Thoracic aorta (tissue), 2 donors: ENCODE measurements at regions not wholly inside any gene's neighbourhood (a gene's known extent, or its start where the extent isn't known, plus 50 kb on each side); places are given as distances from the start of the nearest gene placed in this dataset.

ENCODE experiments used
- ATAC-seq: fragments of 150-250 bp; one replicate; pipeline ENCODE4 v1.8.0; 2017; ENCODE audit warnings: low read depth; ENCODE audit not compliant: insufficient number of reproducible peaks, low FRiP score
- DNase-seq: peaks from one replicate; pipeline ENCODE4 v3.0.0-alpha.2; 2020; ENCODE audit warnings: low spot score
- H3K27ac ChIP-seq, 2 donors: fragments of 200-600 bp; sonication (generic); 1 replicate in 1 of 2; 2 replicates in 1 of 2; pipeline ENCODE4 v1.5.1; 2016; ENCODE audit warnings: mild to moderate bottlenecking in 2 of 2, moderate library complexity in 2 of 2
- H3K27me3 ChIP-seq: fragments of 200-600 bp; sonication (generic); replicated peaks from 2 replicates; pipeline ENCODE4 v1.6.0; 2016; ENCODE audit warnings: mild to moderate bottlenecking; ENCODE audit not compliant: insufficient read depth
- H3K36me3 ChIP-seq: fragments of 200-600 bp; sonication (generic); one replicate; pipeline ENCODE4 v1.5.1; 2016
- H3K4me1 ChIP-seq, 2 donors: fragments of 200-600 bp; sonication (generic); 1 replicate in 1 of 2; 2 replicates in 1 of 2; pipeline versions ENCODE4 v1.5.1 to v1.6.0; 2016; ENCODE audit warnings: low read depth in 2 of 2, mild to moderate bottlenecking in 1 of 2; ENCODE audit not compliant: control insufficient read depth in 1 of 2
- H3K4me3 ChIP-seq: fragments of 200-600 bp; sonication (generic); 2 replicates; pipeline ENCODE4 v1.5.1; 2016; ENCODE audit warnings: mild to moderate bottlenecking
- H3K9me3 ChIP-seq: fragments of 200-600 bp; sonication (generic); 2 replicates; pipeline ENCODE4 v1.5.1; 2016
- TF ChIP-seq, protein P1 (sequence below): fragments of 200-600 bp; sonication (generic); IDR thresholded peaks from one replicate; pipeline ENCODE4 v1.5.1; 2019; ENCODE audit warnings: antibody characterized with exemption

DNA sequence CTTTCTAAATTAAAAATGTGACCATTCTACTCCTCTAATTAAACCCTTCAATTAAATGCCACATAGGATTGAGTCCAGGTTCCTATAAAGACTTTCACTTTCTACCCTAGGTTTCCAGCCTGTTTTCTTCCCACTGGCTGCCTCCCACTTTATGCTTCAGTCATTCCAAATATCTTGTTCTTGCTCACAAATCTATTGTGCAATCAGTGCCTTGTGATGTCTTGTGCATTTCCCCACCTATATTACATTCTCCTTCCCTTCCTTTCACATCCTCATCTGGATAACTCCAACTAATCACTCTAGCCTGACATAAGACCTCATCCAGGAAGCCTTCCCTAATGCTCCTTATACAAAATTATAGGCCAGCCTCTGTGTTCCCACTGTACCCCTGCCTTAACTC is 281.7 kb upstream of the LRATD1 start:
- no peak overlapping the region for H3K27ac ChIP-seq
- no peak overlapping the region for H3K4me3 ChIP-seq
- ATAC-seq, result no peak
- DNase-seq, result no peak
- no peaks in the 10 kb centered on the region for H3K4me1 ChIP-seq
- H3K9me3 ChIP-seq, result no peaks in the 10 kb centered on the region
- TF ChIP-seq, protein P1, sequence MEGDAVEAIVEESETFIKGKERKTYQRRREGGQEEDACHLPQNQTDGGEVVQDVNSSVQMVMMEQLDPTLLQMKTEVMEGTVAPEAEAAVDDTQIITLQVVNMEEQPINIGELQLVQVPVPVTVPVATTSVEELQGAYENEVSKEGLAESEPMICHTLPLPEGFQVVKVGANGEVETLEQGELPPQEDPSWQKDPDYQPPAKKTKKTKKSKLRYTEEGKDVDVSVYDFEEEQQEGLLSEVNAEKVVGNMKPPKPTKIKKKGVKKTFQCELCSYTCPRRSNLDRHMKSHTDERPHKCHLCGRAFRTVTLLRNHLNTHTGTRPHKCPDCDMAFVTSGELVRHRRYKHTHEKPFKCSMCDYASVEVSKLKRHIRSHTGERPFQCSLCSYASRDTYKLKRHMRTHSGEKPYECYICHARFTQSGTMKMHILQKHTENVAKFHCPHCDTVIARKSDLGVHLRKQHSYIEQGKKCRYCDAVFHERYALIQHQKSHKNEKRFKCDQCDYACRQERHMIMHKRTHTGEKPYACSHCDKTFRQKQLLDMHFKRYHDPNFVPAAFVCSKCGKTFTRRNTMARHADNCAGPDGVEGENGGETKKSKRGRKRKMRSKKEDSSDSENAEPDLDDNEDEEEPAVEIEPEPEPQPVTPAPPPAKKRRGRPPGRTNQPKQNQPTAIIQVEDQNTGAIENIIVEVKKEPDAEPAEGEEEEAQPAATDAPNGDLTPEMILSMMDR, result no peak
- H3K27me3 ChIP-seq, result no peaks in the 10 kb centered on the region
- H3K36me3 ChIP-seq, result no peaks in the 10 kb centered on the region

DNA sequence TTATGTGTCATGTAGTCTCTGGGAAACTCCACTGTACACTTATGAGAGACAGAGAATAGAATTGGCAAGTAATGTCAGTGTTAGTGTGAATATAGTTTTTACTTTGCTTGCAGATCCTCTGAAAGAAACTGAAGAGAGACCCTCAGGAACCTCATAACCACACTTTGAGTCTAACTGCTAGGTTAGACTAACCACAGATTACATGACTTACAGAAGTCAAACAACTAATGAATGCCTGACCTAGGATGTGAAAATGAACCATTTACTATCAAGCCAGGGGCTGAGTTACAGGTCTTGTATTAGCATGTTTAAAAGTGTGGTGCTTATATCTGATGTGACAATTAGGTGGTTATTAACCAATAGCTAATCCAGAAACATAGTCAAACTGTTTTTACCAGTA is 280.4 kb upstream of the LRATD1 start:
- H3K27me3 ChIP-seq, result no peaks in the 10 kb centered on the region

GRCh38 chr2:14354231-14354630 is 278.3 kb upstream of the LRATD1 start:
- ATAC-seq, result no peak
- Histone ChIP-seq H3K4me1 (no peaks in the 10 kb centered on the region), H3K27ac (no peak overlapping the region), H3K27me3 (no peaks in the 10 kb centered on the region), H3K9me3 (no peaks in the 10 kb centered on the region), H3K4me3 (no peak overlapping the region), H3K36me3 (no peaks in the 10 kb centered on the region)
- TF ChIP-seq, protein P1, result no peak
- no peak for DNase-seq

More for the DNA sequence above, 280.4 kb upstream of the LRATD1 start:
- H3K9me3 ChIP-seq, result no peaks in the 10 kb centered on the region
- no peak overlapping the region for H3K27ac ChIP-seq
- H3K36me3 ChIP-seq, result no peaks in the 10 kb centered on the region
- no peak for DNase-seq
- no peak for ATAC-seq
- H3K4me3 ChIP-seq, result no peak overlapping the region
- no peaks in the 10 kb centered on the region for H3K4me1 ChIP-seq
- TF ChIP-seq, protein P1, result no peak

DNA sequence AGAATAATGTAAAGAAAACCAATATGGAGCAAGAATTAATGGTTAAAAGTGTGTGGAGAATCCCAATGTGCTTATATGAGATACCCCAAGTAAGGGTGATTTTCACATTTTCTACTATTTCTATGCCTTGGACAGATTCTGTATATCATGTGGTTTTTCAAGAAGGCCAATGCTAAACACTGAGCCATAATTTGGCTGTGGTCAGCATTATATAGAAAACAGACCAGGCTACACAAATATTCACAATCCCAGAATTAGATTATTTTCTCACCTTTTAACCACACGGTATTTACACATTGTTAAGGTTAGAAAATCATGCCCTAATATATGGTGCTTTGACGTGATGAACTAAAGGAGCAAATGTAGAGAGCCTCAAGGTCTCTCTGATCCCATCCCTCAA is 277.4 kb upstream of the LRATD1 start:
- Histone ChIP-seq H3K27me3 (no peaks in the 10 kb centered on the region), H3K4me3 (no peak overlapping the region), H3K36me3 (no peaks in the 10 kb centered on the region), H3K4me1 (no peaks in the 10 kb centered on the region), H3K27ac (no peak overlapping the region), H3K9me3 (no peaks in the 10 kb centered on the region)
- TF ChIP-seq, protein P1, result no peak
- no peak for ATAC-seq
- no peak for DNase-seq

GRCh38 chr2:14358339-14358738 is 274.2 kb upstream of the LRATD1 start:
- TF ChIP-seq, protein P1, result no peak
- Histone ChIP-seq H3K4me3 (no peak overlapping the region), H3K27me3 (no peaks in the 10 kb centered on the region), H3K9me3 (no peaks in the 10 kb centered on the region), H3K36me3 (no peaks in the 10 kb centered on the region), H3K27ac (no peak overlapping the region), H3K4me1 (no peaks in the 10 kb centered on the region)
- ATAC-seq, result no peak
- DNase-seq, result no peak
